GM21723 (cell line): ENCODE measurements at regions not wholly inside any gene's neighbourhood (a gene's known extent, or its start where the extent isn't known, plus 50 kb on each side); places are given as distances from the start of the nearest gene placed in this dataset.

ENCODE experiments used
- ATAC-seq: cut with Tn5 transposase; IDR thresholded peaks from one replicate; pipeline ENCODE4 v1.9.1; 2021; ENCODE audit warnings: mild to moderate bottlenecking, moderate library complexity; ENCODE audit not compliant: unreplicated experiment

DNA sequence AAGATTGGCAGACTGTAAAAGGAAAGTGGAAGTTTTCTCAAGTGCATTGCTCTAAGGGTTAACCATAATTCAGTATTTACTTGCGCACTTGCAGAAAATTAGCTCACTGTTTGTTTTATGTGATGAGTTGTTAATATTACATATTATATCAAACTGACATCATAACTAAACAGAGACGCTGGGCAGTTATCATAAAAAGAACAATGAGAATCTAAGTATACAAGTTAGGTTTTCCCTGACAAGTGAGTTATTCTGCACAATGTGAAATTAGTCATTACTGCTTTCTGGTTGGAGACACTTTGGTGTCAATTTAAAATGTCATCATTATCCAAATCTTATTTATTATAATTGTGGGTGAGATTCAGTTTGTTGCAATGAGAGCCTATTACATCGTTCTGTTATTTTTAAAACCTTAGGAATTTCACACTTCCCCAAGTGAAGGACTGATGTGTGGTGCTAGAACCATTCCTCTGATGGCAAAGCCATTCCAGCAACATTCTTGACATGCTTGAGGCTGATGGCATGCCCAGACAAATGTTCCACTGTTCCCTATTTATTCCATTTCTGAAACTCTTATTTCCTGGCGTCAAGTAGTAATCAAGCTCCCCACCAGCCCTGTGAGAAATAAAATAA is 90.1 kb upstream of the FLRT2 start:
- no peak for ATAC-seq

DNA sequence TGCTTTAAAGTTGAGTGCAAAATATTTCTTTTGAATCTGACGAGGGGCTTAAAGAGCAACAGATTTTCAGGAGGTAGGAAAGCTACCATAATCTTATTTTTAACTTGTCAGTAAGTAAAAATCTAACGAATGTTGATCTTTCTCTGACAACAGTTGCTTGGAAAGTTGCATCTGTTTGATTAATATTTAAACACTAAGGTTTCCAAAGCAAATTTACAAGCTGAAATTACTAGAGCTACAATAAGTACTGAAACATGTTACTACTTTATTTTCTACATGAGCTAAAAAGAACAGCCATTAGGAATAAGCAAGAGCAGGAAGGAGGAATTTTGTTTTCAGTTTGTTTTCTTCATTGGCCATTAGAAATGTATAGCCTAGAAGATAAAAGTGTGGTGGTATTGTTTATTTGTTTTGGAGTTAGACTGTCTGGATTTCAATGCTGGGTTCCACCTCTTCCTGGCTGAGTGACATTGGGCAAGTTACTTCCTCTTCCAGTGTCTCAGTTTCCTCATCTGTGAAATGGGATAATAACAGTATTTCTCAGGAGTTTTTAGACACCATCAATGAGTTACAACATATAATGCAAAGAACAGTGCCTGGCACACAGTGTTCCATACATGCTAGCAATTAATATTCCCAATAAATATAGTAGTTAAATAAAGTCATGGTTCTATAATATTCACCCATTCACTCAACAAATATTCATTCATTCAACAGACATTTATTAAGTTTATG is 87.9 kb upstream of the FLRT2 start:
- no peak for ATAC-seq

DNA sequence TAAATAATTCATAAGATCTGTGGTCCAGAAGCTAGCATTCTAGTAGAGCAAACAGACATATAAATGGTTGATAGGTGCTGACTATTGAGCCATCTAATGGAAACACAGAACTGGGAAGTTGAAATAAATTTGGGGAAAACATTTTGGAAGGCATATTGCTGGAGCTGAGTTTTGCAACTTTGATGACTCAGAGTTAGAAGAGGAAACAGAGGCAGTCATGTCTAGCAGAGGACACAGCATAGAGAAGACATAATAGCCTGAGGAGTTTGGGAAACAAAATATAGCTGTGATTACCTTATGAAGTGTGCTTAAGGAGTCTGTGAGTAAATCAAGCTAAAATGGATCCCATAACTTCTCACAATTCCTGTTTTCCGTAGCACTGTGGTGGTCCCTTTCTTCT is 86.9 kb upstream of the FLRT2 start:
- no peak for ATAC-seq

DNA sequence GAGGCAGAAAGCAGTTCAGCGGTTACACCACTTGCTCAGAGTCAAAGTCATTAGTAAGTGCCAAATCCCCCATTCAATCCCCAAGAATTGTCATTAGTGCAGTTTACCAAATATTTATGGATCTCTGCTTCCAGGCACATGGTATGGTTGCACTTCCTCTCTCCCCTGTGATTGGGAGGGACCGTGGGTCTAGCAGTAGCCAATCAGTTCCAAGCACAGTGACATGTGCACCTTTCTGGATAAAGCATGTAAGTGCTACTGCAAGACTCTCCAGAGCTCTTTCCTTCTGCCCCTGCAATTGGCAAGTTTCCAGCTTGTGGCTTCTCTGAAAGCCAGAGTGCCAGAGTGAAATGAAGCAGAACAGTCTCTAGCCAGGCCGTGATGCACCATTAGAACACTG is 85.3 kb upstream of the FLRT2 start:
- ATAC-seq: no peak

DNA sequence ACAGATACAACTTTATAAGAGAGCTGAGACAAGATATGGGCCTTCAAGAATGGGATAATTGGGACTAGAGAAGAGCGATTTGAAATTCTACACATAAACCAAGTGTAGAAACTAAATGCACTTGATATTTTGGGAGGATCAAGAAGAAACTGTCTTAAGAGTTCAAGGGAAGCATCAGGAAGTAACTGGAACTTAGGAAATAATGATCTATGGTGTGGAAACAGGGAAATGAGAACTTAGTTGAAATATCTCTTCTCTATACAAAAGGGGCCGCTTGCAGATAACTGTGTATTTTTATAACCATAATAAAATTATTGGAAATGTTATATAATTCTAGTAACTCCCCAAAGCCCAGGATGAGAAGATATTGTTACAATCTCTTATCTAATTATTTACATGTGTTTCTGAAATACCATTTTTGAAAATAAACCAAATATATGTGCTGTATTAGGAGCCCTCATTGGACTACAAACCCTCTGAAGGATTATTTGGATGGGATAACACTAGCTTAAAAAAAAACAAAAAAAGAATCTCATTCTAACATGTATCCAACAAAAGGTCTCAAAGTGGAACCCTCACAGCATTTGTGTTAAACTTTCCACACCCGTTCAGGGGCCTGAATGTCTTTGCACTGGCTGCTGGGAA is 84.7 kb upstream of the FLRT2 start:
- ATAC-seq: no peak

DNA sequence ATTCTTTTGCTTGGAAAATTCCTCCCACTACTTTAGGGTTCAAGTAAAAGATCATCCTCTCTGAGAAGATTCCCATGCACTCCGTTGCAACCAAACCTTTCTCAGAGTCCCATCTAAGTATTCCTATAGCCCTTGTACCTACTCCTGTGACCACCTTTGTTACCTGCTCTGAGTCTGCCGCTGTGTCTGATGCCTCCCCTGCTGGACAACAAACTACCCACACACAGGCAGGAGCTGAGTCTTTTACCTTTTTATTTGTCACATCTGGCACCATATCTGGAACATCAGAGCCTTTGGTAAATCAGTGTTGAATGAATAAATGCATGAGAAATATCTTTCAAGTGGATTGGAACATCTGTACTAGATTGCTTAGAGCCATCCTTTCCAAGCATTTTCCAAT is 82.1 kb upstream of the FLRT2 start:
- ATAC-seq: no peak

DNA sequence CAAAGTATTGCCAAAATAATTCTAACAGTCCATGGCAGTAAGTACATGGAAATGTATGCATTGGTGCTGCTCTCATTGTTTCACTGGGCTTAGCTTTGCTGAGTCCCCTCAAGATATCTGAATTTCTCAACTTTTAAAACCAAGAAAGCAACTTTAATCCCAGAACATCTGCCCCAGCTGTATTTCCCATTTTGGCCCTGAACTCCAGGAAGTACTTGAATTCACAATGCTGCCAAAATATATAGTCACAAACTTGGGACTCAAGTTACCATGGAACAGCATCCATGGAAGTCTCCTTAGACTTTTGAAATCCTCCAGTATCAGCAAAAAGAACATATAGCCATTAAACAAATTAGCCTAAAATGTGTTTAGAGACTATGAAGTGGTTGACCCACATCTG is 78.5 kb upstream of the FLRT2 start:
- ATAC-seq: no peak

DNA sequence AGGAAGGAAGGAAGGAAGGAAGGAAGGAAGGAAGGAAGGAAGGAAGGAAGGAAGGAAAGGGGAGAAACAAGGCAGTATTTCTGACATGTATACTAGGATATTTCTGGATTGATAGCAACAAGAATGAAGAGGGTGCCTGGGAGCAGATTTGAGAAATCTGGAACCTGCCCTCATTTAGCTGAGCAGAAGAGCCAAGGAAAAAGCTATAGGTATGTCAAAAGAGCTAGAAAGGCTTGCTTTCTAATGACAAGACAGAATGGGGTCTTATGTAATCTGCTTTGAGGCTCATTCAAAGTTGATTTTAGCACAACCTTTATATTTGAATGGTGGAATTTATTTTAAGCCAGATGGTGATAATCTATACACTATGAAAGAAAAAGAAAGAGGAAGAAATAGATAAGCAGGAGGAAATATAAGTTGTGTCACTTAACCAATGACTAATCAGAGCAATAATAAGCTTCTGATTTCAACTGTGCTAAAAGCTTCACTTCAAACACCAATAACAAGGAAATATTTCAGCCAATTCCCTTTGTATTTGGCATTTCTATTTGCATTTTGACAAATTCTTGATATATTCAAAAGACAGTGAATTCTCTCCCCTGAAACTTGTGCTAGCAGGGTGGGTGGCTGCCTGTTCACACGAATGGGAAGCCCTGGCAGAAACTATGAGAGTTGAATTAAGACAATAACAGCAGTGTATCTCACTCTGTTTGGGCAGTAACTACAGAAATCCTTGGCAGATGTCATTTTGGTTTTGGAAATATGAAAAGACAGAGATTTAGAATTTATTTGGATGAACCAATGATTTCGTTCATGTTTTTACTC is 76.3 kb upstream of the FLRT2 start:
- no peak for ATAC-seq

DNA sequence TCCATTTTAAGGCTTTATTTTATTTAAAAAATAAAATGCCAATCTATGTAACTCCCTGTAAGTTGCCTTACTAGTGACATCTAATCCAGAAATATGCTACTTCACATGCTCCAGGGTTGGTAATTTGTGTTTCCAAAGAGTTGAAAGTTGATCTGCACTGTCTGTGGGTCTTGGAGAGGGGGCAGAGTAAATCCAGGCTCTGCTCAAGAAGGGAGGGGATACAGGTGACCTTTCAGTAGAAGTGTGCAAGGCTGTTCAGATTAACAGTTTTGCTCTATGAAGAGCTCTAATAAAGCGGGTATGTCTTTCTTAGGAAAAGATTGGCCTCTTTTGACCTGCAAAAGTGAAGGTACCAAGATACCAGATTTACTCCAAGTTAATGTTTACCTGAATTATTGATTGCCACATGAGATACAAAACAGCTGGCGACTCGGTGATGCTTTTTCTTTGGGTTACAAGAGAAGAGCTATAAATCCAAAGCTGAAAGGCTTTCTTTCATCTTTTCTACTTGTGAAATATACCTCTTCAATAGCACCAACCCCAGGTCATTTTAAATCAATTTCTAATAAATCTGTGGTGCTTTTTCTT is 75.6 kb upstream of the FLRT2 start:
- ATAC-seq: no peak

DNA sequence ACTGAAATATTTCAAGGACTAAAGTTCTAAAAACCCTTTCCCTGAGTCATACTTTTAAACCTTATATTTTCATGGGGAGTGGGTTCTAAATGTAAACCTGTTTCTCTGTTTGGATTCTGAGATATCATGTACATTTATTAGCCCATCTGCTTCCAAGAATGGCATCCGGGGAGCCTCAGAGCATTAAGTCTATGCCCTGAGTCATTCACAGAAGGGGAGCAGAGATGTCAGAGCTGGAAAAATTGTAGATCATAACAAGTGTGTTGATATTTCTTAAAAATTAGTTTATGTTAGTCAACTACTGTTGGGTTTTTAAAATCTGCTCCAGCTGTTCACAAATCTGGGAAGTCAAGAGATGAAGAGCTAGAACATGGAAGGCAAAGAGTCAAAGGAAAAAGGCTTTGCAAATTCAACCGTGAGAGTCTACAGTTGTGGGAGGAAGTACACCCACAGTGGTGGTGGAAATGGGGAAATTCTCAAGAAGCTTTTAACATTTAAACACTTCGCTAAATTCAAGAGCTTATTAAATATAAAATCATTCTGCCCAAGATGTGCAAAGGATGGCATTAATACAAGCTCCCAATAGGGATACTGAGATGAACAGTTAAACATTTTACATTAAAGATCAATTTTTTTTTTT is 70.5 kb upstream of the FLRT2 start:
- no peak for ATAC-seq

DNA sequence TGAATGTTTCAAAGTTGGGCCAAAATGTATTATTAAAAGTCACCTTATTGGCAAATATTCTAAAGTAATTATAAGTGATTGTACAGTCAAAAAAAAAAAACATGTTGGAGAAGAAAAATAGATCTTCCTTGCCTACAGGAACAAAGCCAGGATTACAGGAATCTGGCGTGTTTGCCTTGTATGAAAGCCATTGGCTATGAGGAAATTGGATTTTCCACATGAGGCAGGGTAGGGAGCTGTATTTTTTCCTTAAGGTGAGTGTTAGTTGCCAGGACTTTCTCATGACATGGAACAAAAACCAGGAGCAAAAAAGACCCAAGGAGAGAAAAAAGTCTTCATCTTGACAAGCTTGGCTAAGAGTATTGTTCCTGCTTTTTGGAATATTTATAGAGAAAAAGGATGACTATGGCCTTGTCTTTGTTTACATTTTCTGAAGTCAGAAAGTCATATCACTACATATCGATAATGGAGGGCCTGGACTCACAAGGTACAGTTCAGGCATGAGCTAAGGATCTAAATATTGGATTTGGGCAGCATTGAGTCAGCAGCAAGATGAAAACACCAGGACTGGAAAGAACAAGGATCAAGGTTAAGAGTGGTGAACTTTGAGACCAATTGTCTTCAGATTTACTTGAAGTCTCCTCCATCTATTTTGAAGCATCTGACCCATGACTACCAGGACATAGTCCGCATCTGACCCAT is 68.4 kb upstream of the FLRT2 start:
- no peak for ATAC-seq

DNA sequence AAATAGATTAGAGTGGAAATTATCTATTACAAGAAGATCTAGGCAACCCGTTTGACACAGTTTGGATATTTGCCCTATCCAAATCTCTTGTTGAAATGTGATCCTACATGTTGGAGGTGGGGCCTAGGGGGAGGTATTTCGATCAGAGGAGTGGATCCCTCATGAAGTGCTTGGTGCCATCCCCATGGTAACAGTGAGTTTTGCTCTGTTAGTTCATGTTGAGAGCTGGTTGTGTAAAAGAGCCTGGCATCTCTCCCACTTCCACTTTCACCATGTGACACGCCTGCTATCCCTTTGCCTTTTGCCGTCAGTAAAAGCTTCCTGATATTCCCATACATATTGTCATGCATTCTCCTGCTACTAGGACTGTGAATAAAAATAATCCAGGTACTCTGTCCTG is 66.4 kb upstream of the FLRT2 start:
- no peak for ATAC-seq

DNA sequence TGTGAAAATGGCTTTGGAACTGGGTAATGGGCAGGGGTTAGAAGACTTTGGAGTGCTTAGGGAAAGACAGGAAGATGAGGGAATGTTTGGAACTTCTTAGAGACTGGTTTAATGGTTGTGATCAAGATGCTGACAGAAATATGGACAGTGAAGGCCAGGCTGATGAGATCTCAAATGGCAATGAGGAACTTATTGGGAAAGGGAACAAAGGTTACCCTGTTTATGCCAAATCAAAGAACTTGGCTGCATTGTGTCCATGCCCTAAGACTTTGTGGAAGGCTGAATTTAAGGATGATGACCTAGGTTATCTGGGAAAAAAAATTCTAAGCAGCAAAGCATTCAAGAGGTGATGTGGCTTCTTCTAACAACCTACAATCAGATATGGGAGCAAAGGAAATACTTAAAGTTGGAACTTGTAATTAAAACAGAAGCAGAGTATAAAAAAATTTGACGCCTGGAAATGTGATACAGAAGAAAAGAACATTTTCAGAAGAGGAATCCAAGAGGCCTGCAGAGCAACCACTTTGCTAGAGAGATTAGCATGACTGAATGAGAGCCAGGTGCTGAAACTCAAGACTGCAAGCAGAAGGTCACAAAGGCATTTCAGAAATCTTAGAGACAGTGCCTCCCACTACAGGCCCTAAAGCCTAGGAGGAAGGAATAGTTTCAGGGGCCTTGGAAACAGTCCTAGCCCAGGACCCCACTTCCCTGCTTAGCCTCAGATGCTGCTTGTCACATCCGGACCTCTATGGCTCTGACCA is 65.6 kb upstream of the FLRT2 start:
- ATAC-seq: no peak

DNA sequence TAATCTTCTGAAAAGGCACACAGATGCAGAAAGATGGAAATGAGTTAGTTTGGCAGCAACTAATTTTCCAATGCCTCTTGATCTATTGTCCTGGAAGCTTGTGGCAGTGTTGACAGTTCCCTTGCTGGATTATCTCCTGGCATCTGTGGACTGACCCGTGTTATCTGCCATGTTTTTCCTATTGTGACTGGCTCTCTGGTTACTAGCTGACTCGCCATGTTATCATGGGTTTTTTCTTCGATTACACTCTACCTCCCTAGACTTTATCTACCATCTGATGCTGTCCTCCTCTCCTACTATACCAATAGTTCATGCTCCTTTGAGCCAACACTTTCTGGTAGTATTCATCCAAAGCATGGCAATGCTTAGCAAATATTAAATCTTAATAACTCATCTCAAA is 63.3 kb upstream of the FLRT2 start:
- ATAC-seq: no peak

DNA sequence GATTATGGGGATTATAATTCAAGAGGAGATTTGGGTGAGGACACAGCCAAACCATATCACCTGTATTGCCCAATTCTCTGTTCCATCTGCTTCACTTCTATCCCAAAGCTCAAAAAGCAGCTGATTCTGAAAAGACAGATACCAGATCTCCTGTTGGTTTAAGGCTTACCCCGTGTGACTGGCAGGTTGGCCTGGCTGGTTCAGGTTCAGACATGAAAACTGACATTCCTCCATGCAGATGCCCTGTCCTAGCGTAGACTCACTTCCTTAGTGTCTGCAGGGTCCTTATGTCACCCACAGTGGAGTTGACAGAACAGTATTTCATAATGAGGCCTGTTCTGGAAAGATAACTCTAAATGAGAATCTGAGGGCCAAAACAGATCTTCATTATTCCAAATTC is 61.1 kb upstream of the FLRT2 start:
- no peak for ATAC-seq

DNA sequence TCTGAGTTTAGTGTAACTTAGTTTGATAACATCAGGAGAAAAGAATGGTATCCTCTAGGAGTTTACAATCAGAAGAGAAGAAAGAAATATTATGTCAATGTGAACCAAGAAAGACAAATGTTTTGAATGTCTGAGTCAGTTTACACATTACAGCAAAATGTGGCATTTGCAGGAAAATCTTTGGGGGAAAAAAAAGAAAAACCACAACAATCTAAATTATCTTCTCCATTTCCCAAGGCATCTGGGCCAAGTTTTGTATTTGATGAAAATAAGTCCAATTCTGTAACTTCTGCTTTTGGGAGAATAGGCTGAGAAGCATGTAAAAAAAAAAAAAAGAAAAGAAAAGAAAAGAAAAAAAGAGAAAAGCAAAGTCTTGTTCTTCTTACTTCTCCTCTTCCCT is 58.8 kb upstream of the FLRT2 start:
- no peak for ATAC-seq

DNA sequence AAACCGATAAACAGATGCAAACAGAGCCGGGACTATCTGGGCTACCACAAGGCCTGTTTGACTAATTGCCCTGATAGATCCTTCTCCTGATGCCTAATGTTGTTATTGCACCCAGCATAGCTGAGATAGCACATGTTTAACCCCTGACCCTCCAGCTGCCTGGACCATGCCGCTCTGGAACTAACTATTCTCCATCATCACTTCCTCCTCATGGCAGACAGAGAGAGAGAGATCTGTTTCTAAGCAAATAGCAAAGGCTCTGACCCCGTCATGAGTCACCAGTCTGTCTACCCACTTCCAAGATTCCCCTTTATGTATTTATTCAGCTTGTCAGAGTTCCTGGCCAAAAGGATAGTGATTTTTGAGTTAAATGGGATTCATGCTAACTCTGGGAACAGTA is 58.2 kb upstream of the FLRT2 start:
- ATAC-seq: no peak

DNA sequence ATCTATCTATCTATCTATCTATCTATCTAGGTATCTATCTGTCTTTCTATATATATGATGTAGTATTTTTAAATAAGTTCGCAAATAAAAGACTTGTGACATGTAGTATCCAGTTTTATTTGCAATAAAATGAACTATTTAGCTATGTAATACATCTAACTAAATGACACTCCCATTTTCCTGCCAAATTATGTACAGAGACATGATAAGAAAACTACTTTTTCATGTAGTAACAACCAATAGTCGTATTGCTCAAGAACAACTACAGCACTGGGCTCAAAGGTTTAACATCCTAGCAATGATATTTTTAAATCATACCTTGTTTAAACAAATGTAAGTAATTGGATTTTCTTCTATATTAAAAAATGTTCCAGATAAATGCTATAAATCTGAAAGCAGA is 55.5 kb upstream of the FLRT2 start:
- ATAC-seq: no peak

DNA sequence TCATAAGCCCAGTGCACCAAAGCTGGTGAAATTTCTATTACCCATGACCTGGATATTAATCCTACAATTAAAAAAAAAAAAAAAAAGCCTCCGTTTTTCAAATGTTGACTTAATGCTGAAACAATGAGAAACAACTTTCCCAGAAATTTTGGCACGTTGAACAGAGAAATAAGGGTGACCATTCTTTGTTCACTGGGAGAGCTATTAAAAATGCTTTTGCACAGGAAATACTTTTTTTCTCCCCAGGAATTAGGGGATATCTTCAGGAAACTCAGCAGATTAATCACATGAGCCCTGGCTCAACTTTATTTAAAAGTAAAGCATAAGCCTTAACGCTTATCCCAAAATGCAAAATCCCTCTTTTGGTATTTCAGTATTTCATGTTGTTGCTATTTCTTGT is 54.8 kb upstream of the FLRT2 start:
- no peak for ATAC-seq
